DOHH2 (cell line): ENCODE measurements at regions not wholly inside any gene's neighbourhood (a gene's known extent, or its start where the extent isn't known, plus 50 kb on each side); places are given as distances from the start of the nearest gene placed in this dataset.

ENCODE experiments used
- EZH2phosphoT487 ChIP-seq: fragments of 200-600 bp; sonication (generic); IDR thresholded peaks from 2 replicates; pipeline ENCODE4 v1.6.1; 2017; ENCODE audit warnings: borderline replicate concordance, mild to moderate bottlenecking, antibody characterized with exemption, low read length, moderate library complexity, mixed read lengths
- TF ChIP-seq, protein P1 (sequence below): fragments of 200-600 bp; sonication (generic); IDR thresholded peaks from one replicate; pipeline ENCODE4 v1.5.1; 2014; ENCODE audit warnings: antibody characterized with exemption, mild to moderate bottlenecking, low read depth, low read length; ENCODE audit not compliant: poor library complexity, severe bottlenecking

DNA sequence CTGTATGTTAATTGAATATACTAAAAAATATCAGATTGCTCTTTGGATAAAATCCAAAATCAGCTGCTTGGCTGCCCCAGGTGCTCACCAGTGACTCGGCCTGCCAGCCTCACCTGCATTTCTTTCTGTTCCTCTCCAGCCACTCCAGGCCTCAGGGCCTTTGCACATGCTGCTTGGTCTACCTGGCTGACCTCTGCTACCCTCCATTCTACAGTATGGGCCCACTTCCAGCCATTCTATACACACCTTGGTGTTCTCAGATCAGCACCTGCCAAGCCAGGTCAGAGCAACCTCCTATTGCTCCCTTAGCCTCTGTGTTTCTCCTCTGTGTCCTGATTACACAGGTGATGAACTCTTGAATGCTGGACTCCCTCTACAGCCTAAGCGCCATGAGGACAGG, 106.6 kb upstream of the TWIST2 start:
- TF ChIP-seq, protein P1, sequence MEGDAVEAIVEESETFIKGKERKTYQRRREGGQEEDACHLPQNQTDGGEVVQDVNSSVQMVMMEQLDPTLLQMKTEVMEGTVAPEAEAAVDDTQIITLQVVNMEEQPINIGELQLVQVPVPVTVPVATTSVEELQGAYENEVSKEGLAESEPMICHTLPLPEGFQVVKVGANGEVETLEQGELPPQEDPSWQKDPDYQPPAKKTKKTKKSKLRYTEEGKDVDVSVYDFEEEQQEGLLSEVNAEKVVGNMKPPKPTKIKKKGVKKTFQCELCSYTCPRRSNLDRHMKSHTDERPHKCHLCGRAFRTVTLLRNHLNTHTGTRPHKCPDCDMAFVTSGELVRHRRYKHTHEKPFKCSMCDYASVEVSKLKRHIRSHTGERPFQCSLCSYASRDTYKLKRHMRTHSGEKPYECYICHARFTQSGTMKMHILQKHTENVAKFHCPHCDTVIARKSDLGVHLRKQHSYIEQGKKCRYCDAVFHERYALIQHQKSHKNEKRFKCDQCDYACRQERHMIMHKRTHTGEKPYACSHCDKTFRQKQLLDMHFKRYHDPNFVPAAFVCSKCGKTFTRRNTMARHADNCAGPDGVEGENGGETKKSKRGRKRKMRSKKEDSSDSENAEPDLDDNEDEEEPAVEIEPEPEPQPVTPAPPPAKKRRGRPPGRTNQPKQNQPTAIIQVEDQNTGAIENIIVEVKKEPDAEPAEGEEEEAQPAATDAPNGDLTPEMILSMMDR = no peak
- TF ChIP-seq EZH2phosphoT487 = no peak
